DOHH2 (cell line): ENCODE measurements at regions not wholly inside any gene's neighbourhood (a gene's known extent, or its start where the extent isn't known, plus 50 kb on each side); places are given as distances from the start of the nearest gene placed in this dataset.

Source experiments
- H3F3A ChIP-seq: fragments of 200-600 bp; sonication (generic), shearing (Covaris generic); 2 replicates; pipeline ENCODE4 v1.6.0; 2016; ENCODE audit warnings: antibody characterized with exemption, mild to moderate bottlenecking; ENCODE audit not compliant: control insufficient read depth, insufficient read depth
- H3K27ac ChIP-seq: fragments of 200-600 bp; sonication (generic); 2 replicates; pipeline ENCODE4 v1.5.1; 2014; ENCODE audit warnings: low read depth, mild to moderate bottlenecking, low read length, moderate library complexity
- H3K27me3 ChIP-seq: fragments of 200-600 bp; sonication (generic); 2 replicates; pipeline ENCODE4 v1.6.1; 2014; ENCODE audit warnings: mild to moderate bottlenecking, low read length, mixed read lengths; ENCODE audit not compliant: control insufficient read depth
- H3K36me3 ChIP-seq: fragments of 200-600 bp; sonication (generic); 2 replicates; pipeline ENCODE4 v1.6.1; 2014; ENCODE audit warnings: mild to moderate bottlenecking, low read length, moderate library complexity, mixed read lengths; ENCODE audit not compliant: control insufficient read depth
- H3K4me1 ChIP-seq: fragments of 200-600 bp; sonication (generic); 2 replicates; pipeline ENCODE4 v1.6.1; 2014; ENCODE audit warnings: mild to moderate bottlenecking, low read length, mixed read lengths; ENCODE audit not compliant: control insufficient read depth
- H3K4me2 ChIP-seq: fragments of 200-600 bp; sonication (generic); 2 replicates; pipeline ENCODE4 v1.6.0; 2014; ENCODE audit warnings: mild to moderate bottlenecking, low read length, moderate library complexity
- H3K4me3 ChIP-seq: fragments of 200-600 bp; sonication (generic); 2 replicates; pipeline ENCODE4 v1.5.1; 2014; ENCODE audit warnings: mild to moderate bottlenecking, low read length, mixed read lengths
- H3K79me2 ChIP-seq: fragments of 200-600 bp; sonication (generic); 2 replicates; pipeline ENCODE4 v1.6.1; 2014; ENCODE audit warnings: mild to moderate bottlenecking, low read length, mixed read lengths; ENCODE audit not compliant: control insufficient read depth
- H3K9me2 ChIP-seq: fragments of 200-600 bp; sonication (generic); replicated peaks from 2 replicates; pipeline ENCODE4 v1.6.1; 2014; ENCODE audit warnings: mild to moderate bottlenecking, low read length, mixed read lengths; ENCODE audit not compliant: control insufficient read depth
- H3K9me3 ChIP-seq: fragments of 200-600 bp; sonication (generic); 2 replicates; pipeline ENCODE4 v1.6.1; 2014; ENCODE audit warnings: antibody characterized with exemption, low read length, mixed read lengths; ENCODE audit not compliant: control insufficient read depth, insufficient read depth
- H4K20me1 ChIP-seq: fragments of 200-600 bp; sonication (generic); 2 replicates; pipeline ENCODE4 v1.6.0; 2014; ENCODE audit warnings: low read depth, mild to moderate bottlenecking, antibody characterized with exemption, low read length, moderate library complexity; ENCODE audit not compliant: control insufficient read depth, insufficient read depth
- EZH2phosphoT487 ChIP-seq: fragments of 200-600 bp; sonication (generic); IDR thresholded peaks from 2 replicates; pipeline ENCODE4 v1.6.1; 2017; ENCODE audit warnings: borderline replicate concordance, mild to moderate bottlenecking, antibody characterized with exemption, low read length, moderate library complexity, mixed read lengths
- TF ChIP-seq, protein P1 (sequence below): fragments of 200-600 bp; sonication (generic); IDR thresholded peaks from one replicate; pipeline ENCODE4 v1.5.1; 2014; ENCODE audit warnings: antibody characterized with exemption, mild to moderate bottlenecking, low read depth, low read length; ENCODE audit not compliant: poor library complexity, severe bottlenecking

DNA sequence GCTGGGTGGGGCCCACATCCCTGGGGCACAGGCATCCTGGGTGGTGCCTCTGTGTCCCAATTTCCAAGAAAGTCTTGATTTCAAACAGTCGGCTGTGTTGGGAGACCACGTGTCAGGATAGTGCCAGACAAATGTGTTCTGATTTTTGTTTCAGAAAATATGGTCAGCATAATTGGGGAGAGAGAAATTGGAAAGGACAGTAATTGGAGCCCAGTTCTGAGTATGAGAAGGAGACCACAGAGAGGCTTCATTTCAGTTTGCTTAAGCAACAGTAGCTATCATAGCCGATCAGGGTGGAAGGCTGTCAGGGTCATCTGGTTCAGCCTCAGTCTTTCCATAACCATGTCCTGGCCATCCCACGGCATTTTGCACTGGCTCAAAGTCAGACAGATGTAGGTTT is 220.7 kb downstream of the CDC5L start:
- Histone ChIP-seq H3K79me2 (no peaks in the 10 kb centered on the region), H3K9me2 (no peaks in the 10 kb centered on the region), H3K4me3 (no peak overlapping the region), H3K9me3 (no peaks in the 10 kb centered on the region), H3K36me3 (no peaks in the 10 kb centered on the region), H3K4me1 (no peaks in the 10 kb centered on the region), H3K4me2 (no peak overlapping the region), H4K20me1 (no peaks in the 10 kb centered on the region), H3F3A (no peaks in the 10 kb centered on the region), H3K27me3 (no peaks in the 10 kb centered on the region), H3K27ac (no peak overlapping the region)
- no peak for TF ChIP-seq EZH2phosphoT487
- TF ChIP-seq, protein P1, sequence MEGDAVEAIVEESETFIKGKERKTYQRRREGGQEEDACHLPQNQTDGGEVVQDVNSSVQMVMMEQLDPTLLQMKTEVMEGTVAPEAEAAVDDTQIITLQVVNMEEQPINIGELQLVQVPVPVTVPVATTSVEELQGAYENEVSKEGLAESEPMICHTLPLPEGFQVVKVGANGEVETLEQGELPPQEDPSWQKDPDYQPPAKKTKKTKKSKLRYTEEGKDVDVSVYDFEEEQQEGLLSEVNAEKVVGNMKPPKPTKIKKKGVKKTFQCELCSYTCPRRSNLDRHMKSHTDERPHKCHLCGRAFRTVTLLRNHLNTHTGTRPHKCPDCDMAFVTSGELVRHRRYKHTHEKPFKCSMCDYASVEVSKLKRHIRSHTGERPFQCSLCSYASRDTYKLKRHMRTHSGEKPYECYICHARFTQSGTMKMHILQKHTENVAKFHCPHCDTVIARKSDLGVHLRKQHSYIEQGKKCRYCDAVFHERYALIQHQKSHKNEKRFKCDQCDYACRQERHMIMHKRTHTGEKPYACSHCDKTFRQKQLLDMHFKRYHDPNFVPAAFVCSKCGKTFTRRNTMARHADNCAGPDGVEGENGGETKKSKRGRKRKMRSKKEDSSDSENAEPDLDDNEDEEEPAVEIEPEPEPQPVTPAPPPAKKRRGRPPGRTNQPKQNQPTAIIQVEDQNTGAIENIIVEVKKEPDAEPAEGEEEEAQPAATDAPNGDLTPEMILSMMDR = no peak

DNA sequence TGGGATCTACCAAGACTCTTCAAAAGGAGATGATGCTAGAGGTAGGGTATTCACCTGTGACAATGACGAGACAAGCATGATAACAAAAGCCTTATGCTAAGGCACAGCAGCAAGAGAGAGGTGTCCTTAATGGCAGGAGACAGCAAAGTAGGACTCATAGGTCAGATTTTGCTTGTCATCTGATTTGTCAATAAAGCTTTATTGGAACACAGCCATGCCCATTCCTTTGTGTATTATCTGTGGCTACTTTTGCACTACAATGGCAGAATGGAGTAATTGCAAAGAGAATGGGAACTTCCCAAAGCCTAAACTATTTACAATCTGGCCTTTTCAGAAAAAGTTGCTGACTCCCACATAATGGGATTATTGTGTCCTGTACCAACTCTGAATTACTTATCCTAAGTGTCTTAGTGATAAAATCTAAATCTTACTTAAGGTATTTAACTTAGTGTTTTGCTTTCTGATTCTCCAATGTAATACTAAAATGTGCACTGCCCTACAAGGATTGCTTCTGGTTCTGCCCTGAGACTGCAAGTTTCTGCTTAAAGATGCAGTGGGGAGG is 221.6 kb downstream of the CDC5L start:
- Histone ChIP-seq H3K79me2 (no peaks in the 10 kb centered on the region), H3K36me3 (no peaks in the 10 kb centered on the region), H3K9me3 (no peaks in the 10 kb centered on the region), H3K27ac (no peak overlapping the region), H3F3A (no peaks in the 10 kb centered on the region), H3K4me3 (no peak overlapping the region), H3K4me2 (no peak overlapping the region), H3K27me3 (no peaks in the 10 kb centered on the region), H3K9me2 (no peaks in the 10 kb centered on the region), H4K20me1 (no peaks in the 10 kb centered on the region), H3K4me1 (no peaks in the 10 kb centered on the region)
- no peak for TF ChIP-seq EZH2phosphoT487
- TF ChIP-seq, protein P1 = no peak

DNA sequence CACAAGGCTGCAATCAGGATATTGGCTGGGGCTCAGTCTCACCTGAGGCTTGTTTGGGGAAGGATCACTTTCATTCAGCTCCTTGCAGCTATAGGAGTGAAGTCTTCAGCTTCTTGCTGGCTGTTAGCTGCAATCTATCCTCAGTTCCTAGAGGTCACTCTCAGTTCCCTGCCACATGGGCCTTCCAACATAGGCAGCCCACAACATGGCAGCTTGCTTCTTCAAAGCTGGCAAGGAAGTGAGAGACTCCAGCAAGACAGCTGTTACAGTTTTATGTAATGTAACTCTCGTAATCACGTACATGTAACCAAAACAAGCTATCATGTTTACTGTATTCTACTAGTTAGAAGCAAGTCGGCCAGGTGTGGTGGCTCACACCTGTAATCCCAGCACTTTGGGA is 226.9 kb downstream of the CDC5L start:
- Histone ChIP-seq H3K79me2 (no peaks in the 10 kb centered on the region), H3K4me3 (no peak overlapping the region), H3F3A (no peaks in the 10 kb centered on the region), H3K27ac (no peak overlapping the region), H3K9me2 (no peaks in the 10 kb centered on the region), H3K27me3 (no peaks in the 10 kb centered on the region), H3K36me3 (no peaks in the 10 kb centered on the region), H3K9me3 (no peaks in the 10 kb centered on the region), H3K4me2 (no peak overlapping the region), H4K20me1 (no peaks in the 10 kb centered on the region), H3K4me1 (no peaks in the 10 kb centered on the region)
- TF ChIP-seq, protein P1 = no peak
- no peak for TF ChIP-seq EZH2phosphoT487
